ENCODE measurements at regions not wholly inside any gene's neighbourhood (a gene's known extent, or its start where the extent isn't known, plus 50 kb on each side); places are given as distances from the start of the nearest gene placed in this dataset.

- Histone ChIP-seq H3K27ac (ENCODE audit: low read depth, low read length) (no peak overlapping the region), H3K36me3 (ENCODE audit: control insufficient read depth, insufficient read depth, low read length) (no peaks in the 10 kb centered on the region), H3K27me3 (ENCODE audit: control insufficient read depth, insufficient read depth, low read length) (no peaks in the 10 kb centered on the region; the same call in 1 of the 2 replicates), H3K4me1 (ENCODE audit: control insufficient read depth, insufficient read depth, low read length) (peaks cover 3% of the 10 kb centered on the region; the same call in 1 of the 2 replicates), H3K4me3 (ENCODE audit: low read depth, low read length) (no peak overlapping the region), H3K9me3 (ENCODE audit: control insufficient read depth, insufficient read depth, low read depth, low read length) (0 out of 2 replicates have a peak, but pooled peaks cover 4% of the 10 kb centered on the region), H3K9ac (ENCODE audit: low read length) (no peak overlapping the region)
These were observed 54.8 kb upstream of the ZMAT1 start for GRCh38 chrX:101986586-101986985.

All from HUES6 (cell line).